ENCODE measurements at regions not wholly inside any gene's neighbourhood (a gene's known extent, or its start where the extent isn't known, plus 50 kb on each side); places are given as distances from the start of the nearest gene placed in this dataset.

DNA sequence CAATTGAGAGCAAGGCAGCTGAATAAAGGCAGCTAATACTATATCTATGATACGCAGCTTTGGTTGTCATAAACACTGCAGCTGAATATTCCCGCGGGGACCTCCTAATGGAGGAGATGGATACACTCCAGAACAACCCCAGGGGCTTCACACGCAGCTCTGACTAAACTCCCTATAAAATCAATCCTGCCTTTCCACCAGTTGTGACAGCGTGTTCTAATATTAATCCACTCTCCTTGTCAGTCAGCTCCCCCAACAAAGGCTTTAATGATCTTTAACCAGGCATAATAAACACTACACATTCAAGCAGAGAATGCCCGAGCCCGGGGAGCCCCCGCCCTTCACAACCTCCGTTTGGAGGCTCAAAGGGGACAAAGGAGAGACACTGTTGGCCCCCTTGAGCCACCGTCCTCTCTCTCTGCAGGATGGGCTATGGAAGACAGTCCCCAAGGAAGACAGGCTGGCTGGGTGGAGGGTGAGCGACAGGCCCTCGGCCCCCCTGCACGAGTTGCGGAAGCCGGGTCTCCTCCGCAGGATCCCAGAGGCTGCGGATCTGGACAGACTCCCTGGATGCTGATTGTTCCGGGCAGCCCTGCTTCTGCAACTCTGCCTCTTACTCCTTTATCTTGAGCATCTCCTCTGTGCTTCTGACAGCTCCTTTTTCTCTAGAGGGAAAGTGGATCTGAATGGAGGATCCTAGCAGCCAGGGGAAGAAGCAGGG, 565.2 kb downstream of the BUD13 start:
- no peak for DNase-seq (ENCODE audit: low read depth in 3 of 3, low spot score in 2 of 3)

DNA sequence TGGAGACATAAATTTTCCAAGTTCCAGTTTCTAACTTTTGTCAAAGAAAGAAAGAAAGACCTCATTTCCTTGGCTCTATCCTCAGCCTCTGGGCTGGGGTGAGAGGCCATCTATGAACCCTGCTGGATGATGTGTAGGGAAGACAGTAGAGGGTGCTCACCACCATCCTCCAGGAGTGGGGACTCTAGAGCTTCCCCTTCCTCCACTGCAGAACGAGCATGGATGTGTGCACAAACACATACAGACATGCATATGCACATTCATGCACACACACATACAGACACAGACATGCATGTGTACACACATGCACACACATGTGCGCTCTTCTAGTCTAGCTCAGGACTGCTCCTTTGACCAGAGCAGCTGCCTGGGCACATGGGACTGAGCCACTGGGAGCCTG, 565.8 kb downstream of the BUD13 start:
- DNase-seq (ENCODE audit: low read depth in 3 of 3, low spot score in 2 of 3): no peak

DNA sequence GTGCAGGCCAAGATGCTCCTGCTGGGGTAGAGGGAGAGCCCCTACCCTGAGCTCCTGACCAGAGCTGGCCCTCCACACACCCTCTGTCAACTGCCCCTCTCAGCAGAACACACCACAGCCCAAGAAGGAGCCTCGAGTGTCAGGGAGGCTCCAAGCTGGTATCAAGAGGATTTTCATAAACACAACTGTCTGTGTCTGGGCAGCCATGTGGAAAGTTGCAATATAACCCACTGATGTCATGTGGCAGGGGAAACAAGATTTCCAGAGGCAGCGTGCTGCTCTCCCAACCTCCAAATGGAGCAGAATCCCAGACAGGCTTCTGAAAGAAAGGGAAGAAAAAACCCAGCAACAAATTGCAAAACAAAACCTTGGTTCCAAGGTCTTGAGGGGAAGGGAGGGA, 569.9 kb downstream of the BUD13 start:
- no peak for DNase-seq (ENCODE audit: low read depth in 3 of 3, low spot score in 2 of 3)

DNA sequence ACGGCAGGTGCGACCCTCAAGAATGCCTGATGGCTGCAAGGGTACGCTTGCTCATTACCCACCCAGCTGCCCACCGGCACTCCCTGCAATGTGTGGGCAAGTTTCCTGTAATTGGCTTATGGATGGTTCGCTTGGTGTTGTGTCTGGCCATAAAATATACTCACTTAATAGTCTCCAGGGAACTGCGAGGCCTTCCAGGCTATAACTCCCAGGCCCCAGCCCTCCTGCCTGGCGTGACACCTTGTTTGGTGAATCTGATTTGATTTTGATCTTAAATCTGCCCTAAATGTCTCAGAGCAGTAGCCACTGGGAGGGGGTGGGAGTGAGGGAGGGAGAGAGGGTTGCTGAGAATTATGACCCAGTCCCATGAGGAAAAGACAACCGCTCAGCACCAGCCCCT, 572.2 kb downstream of the BUD13 start:
- DNase-seq (ENCODE audit: low read depth in 3 of 3, low spot score in 2 of 3): no peak

DNA sequence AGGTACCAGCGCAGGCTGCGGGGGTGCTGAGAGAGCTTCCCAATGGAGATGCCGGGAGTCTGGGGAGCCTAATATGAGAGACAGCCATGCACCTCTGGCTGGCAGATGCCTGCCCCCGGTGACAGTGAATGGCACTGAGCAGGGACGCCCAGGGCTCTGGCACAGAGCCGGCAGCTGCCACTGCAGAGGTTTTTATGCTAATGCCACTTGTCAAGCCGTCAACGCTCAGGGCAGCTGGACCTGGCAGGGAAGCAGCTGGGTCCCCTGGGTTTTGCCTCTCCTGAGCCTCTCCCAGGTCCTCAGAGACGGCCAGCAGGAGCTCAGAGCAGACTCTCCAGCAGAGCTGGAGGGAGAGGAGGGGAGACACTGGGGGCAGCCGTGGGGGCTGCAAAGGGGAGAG, 573.6 kb downstream of the BUD13 start:
- no peak for DNase-seq (ENCODE audit: low read depth in 3 of 3, low spot score in 2 of 3)

DNA sequence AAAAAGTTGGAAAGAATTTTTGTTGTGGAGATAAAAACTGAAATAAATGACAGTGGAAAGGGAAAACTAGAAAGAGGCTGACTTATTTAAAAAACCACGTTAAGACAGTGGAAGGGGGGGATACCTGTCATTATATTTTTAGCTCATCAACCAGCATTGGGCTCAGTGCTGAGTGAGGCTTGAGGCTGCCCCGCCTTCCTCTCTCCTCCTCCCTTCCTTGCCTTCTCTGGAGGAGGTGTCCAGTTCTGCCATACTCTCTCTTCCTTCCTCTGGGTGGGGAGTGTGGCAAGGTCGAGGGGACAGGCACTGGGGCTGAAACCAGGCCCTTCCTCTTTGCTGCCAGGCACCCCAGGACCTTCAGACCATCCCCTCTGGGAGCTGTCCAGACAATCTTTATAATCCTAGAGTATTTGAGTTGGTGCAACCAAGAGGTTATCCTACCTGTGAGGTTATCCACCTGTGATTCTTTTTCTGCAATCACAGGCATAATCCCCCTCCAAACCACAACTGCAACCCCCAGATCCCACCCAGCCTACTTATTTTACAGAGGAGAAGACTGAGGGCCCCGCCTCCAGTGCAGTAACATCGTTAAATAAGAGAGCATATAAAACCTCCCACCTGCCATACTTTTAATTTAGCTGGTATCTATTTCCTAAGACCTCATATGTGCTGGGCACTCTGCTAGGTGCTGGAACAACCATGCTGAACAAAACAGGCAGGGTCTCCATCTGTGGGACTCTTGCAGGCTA, 578.5 kb downstream of the BUD13 start:
- no peak for DNase-seq (ENCODE audit: low read depth in 3 of 3, low spot score in 2 of 3)

DNA sequence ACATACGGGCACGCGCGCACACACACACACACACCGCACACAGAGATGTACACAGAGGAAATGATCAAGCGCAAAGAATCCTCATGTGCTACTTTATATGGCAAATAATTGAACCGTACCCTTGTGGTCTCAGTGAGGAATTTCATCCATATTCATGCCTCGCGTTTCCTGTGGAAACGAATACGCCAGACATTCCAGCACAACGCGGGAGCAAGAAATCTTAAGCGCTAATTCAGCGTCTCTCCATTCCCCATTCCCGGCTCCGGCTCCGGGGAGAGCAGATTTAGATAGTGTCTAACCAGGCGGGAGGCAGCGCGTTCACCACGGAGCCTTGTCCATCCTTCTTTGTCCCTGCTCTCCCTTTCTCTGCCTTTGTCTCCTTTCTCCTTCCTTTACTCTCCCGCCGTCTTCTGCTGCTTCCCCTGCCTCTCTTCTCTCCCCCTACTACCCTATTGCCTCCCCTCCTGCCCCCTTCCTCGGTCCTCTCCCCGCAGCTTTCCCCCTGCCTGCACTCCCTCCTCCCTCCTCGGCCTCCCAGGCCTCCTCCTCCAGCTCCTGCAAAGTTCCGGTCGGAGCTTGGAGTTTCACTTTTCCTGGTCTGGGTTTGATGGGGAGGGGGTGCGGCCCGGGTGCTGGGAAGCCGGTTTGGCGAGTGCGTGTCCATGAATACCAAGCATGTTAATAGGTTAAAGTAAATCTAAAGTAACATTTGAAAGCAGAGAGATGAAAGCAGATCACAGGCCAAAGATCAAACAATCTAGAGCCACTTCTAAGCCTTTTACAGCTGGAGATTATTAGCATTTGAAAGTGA, 579.3 kb downstream of the BUD13 start:
- peak; percentile 68 to 80 (median 72) for DNase-seq (ENCODE audit: low read depth in 3 of 3, low spot score in 2 of 3)

DNA sequence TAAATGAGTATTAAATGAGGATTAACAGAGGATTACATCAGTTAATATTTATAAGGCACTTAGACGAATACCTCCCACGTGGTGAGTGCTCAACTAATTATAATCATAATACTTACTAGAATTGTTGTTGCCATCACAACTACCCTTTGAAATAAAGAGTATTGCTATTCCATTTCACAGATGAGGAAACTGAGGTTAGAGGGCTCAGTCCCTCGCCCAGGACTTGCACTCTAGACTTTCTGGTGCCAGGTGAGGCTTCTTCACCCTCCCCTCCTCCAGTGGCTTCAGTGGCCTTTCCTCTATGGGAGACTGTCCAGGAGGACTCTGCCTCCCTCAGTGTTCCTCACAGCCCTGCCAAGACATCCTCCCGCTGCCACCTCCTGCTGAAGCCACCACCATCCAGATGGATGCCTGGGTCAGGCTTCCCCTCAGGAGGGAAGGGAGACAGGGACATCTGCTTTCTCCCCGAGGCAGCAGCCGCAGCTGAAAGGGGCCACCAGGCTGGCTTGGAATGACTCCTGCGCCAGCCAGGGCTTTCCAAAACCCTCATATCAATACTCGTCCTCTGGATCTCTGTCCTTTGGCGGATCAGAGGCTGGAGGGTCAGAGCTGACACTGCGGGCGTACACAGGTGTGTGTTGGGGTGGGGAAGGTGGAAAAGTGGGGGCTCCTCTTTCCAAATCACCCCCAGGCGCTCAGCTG, 580.1 kb downstream of the BUD13 start:
- DNase-seq (ENCODE audit: low read depth in 3 of 3, low spot score in 2 of 3): no peak

DNA sequence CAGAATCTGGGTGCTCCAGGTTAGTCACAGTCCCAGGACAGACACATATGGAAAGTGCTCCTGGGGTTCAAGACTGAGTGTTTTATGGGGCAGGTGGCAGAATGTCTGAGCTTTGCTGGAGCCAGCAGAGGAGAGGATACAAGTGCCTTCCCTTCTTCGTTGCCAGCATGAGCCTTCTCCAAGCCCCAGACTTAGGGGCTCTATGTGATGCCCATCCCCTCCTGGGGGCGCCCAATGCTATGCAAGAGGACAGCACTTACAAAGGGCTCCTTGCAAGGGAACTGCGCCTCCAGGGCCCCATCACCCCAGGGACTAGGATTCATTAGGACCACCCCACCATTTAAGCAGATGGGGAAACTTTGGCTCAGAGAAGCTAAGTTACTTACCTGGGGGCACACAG, 581.9 kb downstream of the BUD13 start:
- no peak for DNase-seq (ENCODE audit: low read depth in 3 of 3, low spot score in 2 of 3)

DNA sequence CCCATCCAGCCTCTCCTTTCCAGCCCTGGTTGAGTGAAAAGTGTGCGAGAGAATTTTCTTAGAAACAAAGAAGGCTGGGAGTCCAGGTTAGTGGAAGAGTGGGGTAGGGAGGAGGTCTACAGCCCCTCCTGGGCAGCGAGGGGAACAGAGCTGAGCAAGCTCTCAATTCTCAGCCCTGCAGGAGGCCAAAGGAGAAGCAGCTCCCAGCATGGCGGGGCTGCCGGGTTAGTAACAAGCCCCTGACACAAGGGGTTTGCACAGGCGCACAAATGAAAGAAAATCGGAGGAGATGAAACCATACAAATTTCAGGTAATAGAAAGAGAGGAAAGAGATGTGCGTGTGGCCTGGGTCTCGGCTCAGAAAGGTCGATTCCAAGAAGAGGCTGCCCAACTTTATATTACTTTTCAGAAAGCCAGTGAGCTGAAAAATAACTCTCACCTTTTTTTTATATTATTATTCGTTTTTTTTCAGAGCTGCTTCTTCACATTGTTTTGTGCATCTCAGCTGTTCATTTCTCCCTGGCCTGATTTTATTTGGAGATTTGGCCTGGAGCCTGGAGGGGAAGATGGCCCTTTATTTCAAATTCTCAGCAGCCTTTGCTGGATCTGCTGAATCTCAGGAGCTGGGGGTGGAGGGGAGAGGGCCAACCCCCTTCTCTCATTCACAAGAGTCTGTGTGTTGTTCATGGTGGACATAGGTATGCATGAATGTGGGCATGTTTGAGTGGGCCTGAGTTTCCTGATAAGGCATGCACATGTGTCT, 583.2 kb downstream of the BUD13 start:
- DNase-seq (ENCODE audit: low read depth in 3 of 3, low spot score in 2 of 3): no peak

DNA sequence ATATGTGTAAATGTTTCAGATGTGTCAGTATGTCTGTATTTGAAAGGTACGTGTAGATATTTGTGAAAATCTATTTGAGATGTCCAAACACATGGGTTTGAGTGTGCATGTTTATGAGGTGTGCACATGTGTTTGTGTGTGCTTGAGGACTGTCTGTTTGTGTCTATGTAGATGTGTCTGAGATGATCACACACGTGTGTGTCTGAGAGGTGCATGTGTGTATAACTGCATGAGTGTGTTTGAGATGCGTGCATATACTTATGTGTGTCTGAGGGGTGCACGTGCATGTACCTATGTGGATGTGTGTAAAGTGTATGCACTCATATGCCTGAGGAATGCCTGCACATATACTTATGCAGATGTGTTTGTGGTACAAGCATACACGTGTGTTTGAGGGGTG, 584.4 kb downstream of the BUD13 start:
- DNase-seq (ENCODE audit: low read depth in 3 of 3, low spot score in 2 of 3): no peak

DNA sequence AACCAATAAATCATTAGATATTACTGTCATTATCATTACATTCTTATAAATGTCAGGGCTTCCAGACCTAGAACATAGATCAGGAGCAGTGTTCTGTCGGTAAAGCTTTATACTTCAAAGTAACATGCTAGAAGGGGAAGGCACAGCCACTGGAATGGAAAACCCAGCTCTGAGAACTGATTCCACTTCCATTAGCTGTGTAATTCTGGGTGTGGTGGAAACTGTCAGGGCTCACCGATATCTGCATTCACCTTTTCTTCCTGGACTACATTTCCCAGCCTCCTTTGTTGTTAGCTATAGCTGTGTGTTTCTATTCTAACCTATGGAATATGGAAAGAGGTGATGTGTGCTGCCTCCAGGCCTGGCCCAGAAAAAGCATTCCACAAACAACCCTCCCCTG, 585.8 kb downstream of the BUD13 start:
- DNase-seq (ENCODE audit: low read depth in 3 of 3, low spot score in 2 of 3): no peak

DNA sequence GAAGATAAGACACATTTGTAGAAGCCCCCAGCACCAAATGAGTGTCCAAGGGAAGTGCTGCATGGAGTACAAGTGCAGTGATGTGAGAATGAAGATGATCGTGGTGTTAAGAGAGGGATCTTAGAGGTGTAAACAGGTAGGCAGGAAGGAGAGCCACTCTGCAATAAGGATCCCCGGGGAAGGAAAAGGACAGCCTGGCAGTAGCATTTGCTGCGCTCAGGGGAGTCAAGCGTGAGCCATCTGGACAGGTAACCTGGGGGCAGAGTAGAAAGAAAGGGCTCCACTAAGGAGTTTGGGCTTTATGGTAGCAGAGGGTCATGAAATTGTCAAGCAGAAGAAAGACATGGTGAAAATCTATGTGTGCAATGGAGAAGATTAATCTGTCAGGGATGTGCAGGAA, 587.2 kb downstream of the BUD13 start:
- DNase-seq (ENCODE audit: low read depth in 3 of 3, low spot score in 2 of 3): no peak

DNA sequence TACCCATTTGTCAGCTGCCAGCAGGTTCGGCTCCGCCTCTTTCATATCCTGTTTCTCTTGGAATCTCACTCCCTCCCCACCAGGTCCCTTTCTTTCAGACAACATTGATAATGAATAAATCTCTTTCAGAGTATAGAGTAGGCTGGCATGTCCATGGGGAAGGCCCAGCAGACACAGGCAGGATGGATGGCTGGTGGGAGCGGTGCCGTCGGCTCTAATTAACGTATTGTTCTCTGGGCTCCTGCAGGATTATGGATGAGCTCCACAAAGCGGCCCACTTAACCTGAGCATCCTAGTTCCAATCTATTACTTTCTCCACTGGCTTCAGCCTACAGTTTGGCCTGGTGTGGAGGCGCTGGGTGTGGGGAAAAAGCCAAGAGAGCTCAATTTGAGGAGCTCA, 588.0 kb downstream of the BUD13 start:
- no peak for DNase-seq (ENCODE audit: low read depth in 3 of 3, low spot score in 2 of 3)

DNA sequence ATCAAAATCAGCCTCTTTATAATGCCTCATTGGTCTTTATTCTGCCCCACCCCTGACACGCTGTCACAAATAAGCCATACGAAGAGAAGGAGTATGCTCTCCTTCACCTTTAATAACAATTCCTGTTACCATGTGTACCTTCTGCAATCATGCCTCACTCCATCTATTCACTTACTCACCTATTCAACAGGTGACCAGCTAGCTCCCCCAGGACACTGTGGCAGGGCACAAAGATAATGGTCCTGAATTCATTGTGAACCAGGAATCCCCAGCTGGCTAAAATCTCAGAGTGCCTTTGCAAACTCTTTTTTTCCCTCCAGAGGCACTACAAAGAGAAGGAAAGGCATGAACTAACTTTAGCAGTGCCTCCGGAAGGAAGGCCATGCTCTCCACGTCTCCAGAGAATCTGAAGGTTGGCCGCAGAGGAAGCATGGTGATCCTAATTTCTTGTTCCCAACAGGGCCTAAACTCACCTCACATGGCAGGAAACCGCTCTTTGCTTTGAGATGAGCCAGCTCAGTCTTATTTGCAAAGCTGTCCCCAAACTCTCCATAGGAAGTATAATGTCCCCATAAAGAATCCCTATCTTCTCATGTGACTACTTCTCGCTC, 590.3 kb downstream of the BUD13 start:
- no peak for DNase-seq (ENCODE audit: low read depth in 3 of 3, low spot score in 2 of 3)

DNA sequence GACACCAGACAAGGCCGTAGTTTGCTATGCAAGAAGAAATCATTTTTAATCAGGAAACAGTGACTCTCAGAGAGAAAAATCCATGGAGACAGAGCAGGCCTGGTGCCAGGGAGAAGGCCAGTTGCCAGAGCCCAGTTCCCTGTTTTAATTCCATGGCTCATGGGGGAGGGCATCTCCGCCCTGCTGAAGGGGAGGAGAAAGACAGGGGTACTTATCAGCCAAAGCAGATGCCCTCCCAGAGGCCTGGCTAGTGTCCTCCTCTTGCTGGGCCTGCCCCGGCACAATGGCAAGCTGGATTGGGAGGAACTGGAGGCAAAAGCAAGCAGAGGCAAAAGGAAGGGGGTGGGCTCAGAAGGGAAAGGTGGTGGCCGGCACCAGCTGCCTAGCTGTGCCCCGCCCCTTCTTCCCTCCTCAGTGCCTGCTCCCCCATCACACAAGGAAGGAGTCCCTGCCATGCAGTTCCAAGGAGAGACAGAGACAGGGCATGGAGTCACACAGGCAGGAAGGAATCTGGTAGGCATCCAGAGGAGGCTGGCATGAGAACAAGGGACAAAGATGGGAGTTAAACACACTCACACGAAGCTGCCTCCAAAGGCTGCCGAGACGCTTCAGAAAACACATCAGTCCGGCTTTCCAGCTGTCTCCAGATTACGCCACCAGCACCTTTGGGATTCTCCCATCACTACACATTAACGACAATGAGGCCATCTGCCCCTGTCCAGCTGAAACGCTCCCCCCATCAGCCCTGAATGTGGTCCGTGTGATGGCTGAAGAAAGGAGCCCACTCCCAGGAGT, 591.8 kb downstream of the BUD13 start:
- DNase-seq (ENCODE audit: low read depth in 3 of 3, low spot score in 2 of 3): no peak

DNA sequence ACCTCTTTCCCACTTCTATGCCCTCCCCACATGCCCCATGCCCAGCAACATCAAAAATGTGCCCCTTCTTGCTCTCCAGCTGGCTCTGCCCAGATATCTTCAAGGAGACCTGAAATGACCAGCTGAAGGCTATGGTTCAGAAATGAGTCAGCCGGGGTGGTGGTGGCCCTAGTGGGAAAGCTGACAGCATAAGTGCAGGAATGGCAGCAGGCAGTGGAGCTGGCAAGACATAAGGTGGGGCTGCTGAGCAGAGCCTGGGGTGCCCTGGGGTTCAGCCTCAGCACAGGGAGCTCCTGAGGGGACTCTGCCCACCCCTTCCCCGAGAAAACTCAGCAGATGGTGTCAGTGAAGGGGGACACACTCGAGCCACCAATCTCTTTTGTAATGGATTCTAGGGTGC, 593.4 kb downstream of the BUD13 start:
- DNase-seq (ENCODE audit: low read depth in 3 of 3, low spot score in 2 of 3): no peak

DNA sequence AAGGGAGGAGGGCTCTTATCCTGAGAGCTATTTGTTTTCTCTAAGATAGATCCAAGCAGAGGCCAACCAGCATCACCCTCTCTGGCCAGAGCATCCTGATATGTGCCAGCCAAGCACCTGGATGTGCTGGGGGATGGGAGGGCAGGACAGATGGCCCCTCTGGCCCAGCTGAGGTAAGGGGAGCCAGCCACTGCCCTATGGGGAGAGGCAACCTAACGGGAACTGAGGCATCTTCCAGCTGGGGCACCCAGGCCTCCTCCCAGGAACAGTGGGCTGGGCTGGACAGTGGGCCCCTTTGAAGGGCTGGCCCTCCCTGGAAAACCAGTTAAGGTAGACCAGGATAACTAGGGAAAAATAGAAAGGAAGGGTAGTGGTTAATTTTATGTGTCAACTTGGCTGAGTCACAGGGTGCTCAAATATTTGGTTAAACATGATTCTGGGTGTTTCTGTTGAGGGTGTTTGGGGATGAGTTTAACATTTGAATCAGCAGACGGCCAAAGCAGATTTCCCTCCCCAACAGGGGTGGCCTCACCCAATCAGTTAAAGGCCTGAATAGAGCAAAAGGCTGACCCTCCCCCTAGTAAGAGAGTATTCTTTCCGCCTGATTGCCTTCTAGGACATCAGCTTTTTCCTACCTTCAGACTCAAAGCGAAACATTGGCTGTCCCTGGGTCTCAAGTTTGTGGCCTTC, 595.1 kb downstream of the BUD13 start:
- no peak for DNase-seq (ENCODE audit: low read depth in 3 of 3, low spot score in 2 of 3)
